ENCODE measurements at regions not wholly inside any gene's neighbourhood (a gene's known extent, or its start where the extent isn't known, plus 50 kb on each side); places are given as distances from the start of the nearest gene placed in this dataset.

DNA sequence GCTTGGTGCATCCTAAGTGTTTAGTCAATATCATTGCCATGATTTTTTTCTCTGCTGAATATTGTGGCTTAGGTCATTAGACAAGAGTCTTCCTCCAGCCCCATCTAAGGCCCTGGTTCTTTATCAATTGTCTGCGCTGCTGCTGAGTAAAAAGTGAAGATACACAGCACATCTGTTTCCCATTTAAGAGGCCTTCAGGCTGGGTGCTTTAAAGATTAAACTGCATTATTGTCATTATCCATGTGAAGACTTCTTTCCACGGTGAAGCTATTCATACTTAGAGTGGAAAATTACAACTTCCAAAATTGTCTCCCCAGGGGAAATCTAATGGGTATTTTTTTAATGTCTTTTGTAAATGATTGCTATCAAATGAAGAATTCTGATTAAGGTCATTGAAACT, 719.8 kb upstream of the LRRC4C start:
- DNase-seq (ENCODE audit: low spot score in 2 of 2), result no peak
- Histone ChIP-seq H3K4me1 (no peaks in the 10 kb centered on the region), H3K9me3 (no peaks in the 10 kb centered on the region), H3K4me3 (no peak overlapping the region), H3K36me3 (replicated peaks) (no peaks in the 10 kb centered on the region), H3K27me3 (ENCODE audit: low read depth) (no peaks in the 10 kb centered on the region)
- in situ Hi-C loops (cut with MboI; ENCODE audit: low sequenced_read_pairs), result no loop called here

DNA sequence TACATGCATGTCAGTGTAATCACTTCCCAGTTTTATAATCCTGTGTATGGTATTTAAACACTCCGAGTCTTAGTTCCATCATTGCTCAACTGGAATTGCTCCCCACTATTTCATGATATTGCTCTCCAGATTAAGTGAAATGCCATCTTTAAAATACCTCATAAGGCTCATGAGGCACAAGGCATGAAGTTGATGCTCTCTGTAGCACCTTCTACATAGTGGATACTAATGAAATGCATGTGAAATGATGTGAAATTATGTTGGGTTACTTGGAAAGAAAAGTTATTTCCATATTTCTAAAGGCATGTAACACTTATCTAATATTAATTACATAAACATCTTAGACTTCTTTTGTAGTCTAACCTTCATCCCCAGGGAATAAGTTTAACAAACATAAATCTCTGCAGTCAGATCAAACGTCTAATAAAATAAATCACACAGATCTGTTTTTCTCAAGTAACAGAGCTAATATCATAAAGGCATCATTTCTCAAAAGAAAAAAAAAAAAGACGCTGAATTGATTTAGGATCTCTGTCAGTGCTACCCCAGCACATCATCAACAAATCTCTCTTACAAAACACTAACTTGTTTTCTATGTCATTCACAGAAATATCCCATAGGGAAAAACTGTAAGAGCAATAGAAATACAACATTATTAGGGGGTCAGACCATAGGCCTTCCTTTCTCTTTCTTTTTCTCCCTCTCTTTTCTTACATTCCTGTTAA, 736.0 kb upstream of the LRRC4C start:
- H3K36me3 ChIP-seq (replicated peaks), result no peaks in the 10 kb centered on the region
- H3K4me3 ChIP-seq, result no peak overlapping the region
- no peak for DNase-seq (ENCODE audit: low spot score in 2 of 2)
- no peaks in the 10 kb centered on the region for H3K27me3 ChIP-seq (ENCODE audit: low read depth)
- no peaks in the 10 kb centered on the region for H3K9me3 ChIP-seq
- in situ Hi-C loops (cut with MboI; ENCODE audit: low sequenced_read_pairs), result no loop called here
- H3K4me1 ChIP-seq, result no peaks in the 10 kb centered on the region

DNA sequence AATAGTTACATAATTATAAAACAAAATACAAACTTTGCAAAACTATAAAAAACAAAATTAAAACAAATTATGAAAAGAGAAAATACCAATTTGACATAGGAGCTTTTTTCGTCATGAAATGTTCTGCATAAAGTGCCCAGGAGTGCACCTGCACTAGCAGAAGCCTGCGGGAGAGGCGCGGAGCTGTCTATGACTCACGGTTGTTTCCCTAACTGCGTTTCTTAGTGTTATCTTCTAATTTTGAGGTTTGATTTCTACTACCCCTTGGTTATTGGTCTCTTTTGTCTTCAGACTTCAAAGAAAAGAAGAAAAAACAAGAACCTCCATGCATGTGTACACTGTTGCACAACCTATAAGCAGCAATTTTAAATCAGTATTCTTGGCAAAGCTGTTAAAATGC, 740.9 kb upstream of the LRRC4C start:
- no peak for DNase-seq (ENCODE audit: low spot score in 2 of 2)

GRCh38 chr11:42201603-42202148, 742.2 kb upstream of the LRRC4C start:
- Histone ChIP-seq H3K9me3 (no peaks in the 10 kb centered on the region), H3K4me3 (no peak overlapping the region), H3K36me3 (replicated peaks) (no peaks in the 10 kb centered on the region), H3K27me3 (ENCODE audit: low read depth) (no peaks in the 10 kb centered on the region), H3K4me1 (no peaks in the 10 kb centered on the region)
- no peak for DNase-seq (ENCODE audit: low spot score in 2 of 2)
- in situ Hi-C loops (cut with MboI; ENCODE audit: low sequenced_read_pairs), result no loop called here

More for the DNA sequence above, 740.9 kb upstream of the LRRC4C start:
- Histone ChIP-seq H3K9me3 (no peaks in the 10 kb centered on the region), H3K27me3 (ENCODE audit: low read depth) (no peaks in the 10 kb centered on the region), H3K4me3 (no peak overlapping the region), H3K4me1 (no peaks in the 10 kb centered on the region), H3K36me3 (replicated peaks) (no peaks in the 10 kb centered on the region)
- in situ Hi-C loops (cut with MboI; ENCODE audit: low sequenced_read_pairs), result no loop called here

- no peak overlapping the region for H3K4me3 ChIP-seq
- H3K36me3 ChIP-seq (replicated peaks), result no peaks in the 10 kb centered on the region
- H3K27me3 ChIP-seq (ENCODE audit: low read depth), result no peaks in the 10 kb centered on the region
- no peak for DNase-seq (ENCODE audit: low spot score in 2 of 2)
- no peaks in the 10 kb centered on the region for H3K9me3 ChIP-seq
- in situ Hi-C loops (cut with MboI; ENCODE audit: low sequenced_read_pairs), result no loop called here
- no peaks in the 10 kb centered on the region for H3K4me1 ChIP-seq
Observed at GRCh38 chr11:42205518-42205917, 746.1 kb upstream of the LRRC4C start.

- no peaks in the 10 kb centered on the region for H3K4me1 ChIP-seq
- in situ Hi-C loops (cut with MboI; ENCODE audit: low sequenced_read_pairs), result no loop called here
- DNase-seq (ENCODE audit: low spot score in 2 of 2), result no peak
- H3K27me3 ChIP-seq (ENCODE audit: low read depth), result no peaks in the 10 kb centered on the region
- no peak overlapping the region for H3K4me3 ChIP-seq
- H3K9me3 ChIP-seq, result no peaks in the 10 kb centered on the region
- H3K36me3 ChIP-seq (replicated peaks), result no peaks in the 10 kb centered on the region
Observed at GRCh38 chr11:42225664-42226063, 766.2 kb upstream of the LRRC4C start.

DNA sequence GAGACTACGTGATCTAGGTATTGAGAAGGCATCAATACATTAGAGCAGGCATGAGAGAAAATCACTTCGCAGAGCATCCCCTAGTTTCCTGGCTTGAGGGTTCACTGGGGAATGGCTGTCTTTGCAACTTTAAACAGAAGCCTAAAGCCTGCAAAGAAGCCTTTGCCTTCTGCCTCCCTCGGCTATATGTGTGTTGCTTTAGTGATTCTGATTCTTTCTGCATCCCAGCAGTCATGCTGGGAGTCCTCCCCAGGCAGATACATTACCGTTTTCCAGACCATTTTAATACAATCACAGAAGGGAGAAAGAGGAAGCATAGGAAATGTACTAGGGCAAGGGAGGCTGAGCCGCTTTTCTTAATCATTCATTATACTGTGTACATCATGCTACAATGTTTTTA, 773.2 kb upstream of the LRRC4C start:
- no peaks in the 10 kb centered on the region for H3K4me1 ChIP-seq
- H3K27me3 ChIP-seq (ENCODE audit: low read depth), result no peaks in the 10 kb centered on the region
- in situ Hi-C loops (cut with MboI; ENCODE audit: low sequenced_read_pairs), result no loop called here
- no peak overlapping the region for H3K4me3 ChIP-seq
- DNase-seq (ENCODE audit: low spot score in 2 of 2), result no peak
- H3K36me3 ChIP-seq (replicated peaks), result no peaks in the 10 kb centered on the region
- H3K9me3 ChIP-seq, result 0 out of 2 replicates have a peak, but pooled peaks cover 3% of the 10 kb centered on the region

DNA sequence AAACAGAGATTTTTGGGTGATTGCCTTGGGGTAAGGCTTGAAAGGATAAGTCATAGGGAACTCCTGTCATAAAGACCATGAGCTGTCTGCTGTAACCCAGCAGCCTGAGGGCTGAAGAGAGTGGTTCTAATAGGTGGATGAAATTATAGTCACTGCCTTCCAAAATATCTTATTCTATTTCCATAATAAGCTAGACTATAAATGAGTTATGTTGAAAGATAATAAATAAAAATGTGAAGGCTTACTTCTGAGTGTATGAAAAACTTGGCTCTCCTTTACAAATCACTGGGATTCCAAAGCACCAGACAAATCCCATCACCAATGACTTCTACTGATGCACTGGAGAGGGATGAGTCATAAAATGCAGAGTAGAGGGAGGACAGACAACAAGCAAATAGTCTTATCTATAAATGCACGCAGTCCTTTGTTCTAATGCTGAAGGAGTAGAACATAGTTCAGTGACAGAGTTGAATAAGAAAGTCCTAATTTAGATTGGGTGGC, 775.0 kb upstream of the LRRC4C start:
- DNase-seq (ENCODE audit: low spot score in 2 of 2), result no peak
- Histone ChIP-seq H3K9me3 (0 out of 2 replicates have a peak, but pooled peaks cover 3% of the 10 kb centered on the region), H3K4me1 (no peaks in the 10 kb centered on the region), H3K4me3 (no peak overlapping the region), H3K27me3 (ENCODE audit: low read depth) (no peaks in the 10 kb centered on the region), H3K36me3 (replicated peaks) (no peaks in the 10 kb centered on the region)
- in situ Hi-C loops (cut with MboI; ENCODE audit: low sequenced_read_pairs), result no loop called here

DNA sequence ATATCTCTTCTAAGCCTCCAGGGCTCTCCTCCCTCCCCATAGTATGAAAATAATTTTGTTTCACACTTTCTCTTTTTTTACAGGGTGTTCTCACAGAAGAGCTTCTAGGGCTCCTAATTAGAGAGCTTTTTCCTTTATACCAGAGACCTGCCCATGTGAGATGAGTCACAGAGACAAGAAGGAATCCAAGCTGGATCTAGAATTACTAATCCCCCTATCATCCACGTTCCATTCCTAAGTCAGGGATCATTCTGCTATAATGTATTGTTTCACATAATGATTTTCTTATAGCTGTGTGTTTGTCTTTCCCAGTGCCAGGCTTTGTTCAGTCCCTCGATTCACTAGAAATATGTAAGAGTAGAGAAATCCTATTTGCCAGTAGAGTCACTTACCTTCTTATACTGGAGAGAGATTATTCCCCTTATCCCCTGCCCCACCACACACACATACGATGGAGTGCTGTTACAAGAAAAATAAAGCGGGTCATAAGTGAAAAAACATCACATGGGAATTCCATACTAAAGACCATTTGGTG, 778.3 kb upstream of the LRRC4C start:
- Histone ChIP-seq H3K4me1 (no peaks in the 10 kb centered on the region), H3K27me3 (ENCODE audit: low read depth) (no peaks in the 10 kb centered on the region), H3K36me3 (replicated peaks) (no peaks in the 10 kb centered on the region), H3K4me3 (no peak overlapping the region), H3K9me3 (peaks cover 3% of the 10 kb centered on the region; the same call in 1 of the 2 replicates)
- DNase-seq (ENCODE audit: low spot score in 2 of 2), result no peak
- in situ Hi-C loops (cut with MboI; ENCODE audit: low sequenced_read_pairs), result no loop called here

GRCh38 chr11:42239188-42239587, 779.7 kb upstream of the LRRC4C start:
- in situ Hi-C loops (cut with MboI; ENCODE audit: low sequenced_read_pairs), result no loop called here
- DNase-seq (ENCODE audit: low spot score in 2 of 2), result no peak
- H3K4me3 ChIP-seq, result no peak overlapping the region

GRCh38 chr11:42243385-42243784, 783.9 kb upstream of the LRRC4C start:
- Histone ChIP-seq H3K4me1 (no peaks in the 10 kb centered on the region), H3K36me3 (replicated peaks) (no peaks in the 10 kb centered on the region), H3K9me3 (no peaks in the 10 kb centered on the region; the same call in none of the 2 replicates), H3K4me3 (no peak overlapping the region), H3K27me3 (ENCODE audit: low read depth) (no peaks in the 10 kb centered on the region)
- in situ Hi-C loops (cut with MboI; ENCODE audit: low sequenced_read_pairs), result no loop called here
- no peak for DNase-seq (ENCODE audit: low spot score in 2 of 2)

More at GRCh38 chr11:42239188-42239587, 779.7 kb upstream of the LRRC4C start:
- H3K9me3 ChIP-seq, result no peaks in the 10 kb centered on the region; the same call in 1 of the 2 replicates
- H3K27me3 ChIP-seq (ENCODE audit: low read depth), result no peaks in the 10 kb centered on the region
- H3K36me3 ChIP-seq (replicated peaks), result no peaks in the 10 kb centered on the region
- no peaks in the 10 kb centered on the region for H3K4me1 ChIP-seq

DNA sequence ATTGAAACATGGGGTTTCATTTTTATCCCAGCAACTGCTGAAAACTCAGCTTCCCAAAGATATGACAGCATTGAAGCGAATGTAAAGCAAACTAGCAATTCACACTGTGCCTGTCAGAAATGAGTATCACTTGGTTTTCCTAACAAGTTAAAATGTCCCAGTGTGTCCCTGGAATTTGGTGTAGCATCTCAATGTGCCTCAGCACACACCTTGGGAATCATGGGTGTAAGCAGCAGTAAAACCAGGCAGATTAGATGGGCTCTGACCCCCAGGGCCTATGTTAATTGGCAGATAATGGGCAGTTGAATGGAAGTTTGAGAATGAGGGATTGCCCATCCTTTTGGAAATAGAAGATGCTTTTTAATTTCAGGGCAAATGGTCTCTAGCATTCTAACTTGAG, 784.9 kb upstream of the LRRC4C start:
- no peaks in the 10 kb centered on the region for H3K27me3 ChIP-seq (ENCODE audit: low read depth)
- no peaks in the 10 kb centered on the region; the same call in none of the 2 replicates for H3K9me3 ChIP-seq
- H3K4me3 ChIP-seq, result no peak overlapping the region
- no peak for DNase-seq (ENCODE audit: low spot score in 2 of 2)
- H3K36me3 ChIP-seq (replicated peaks), result no peaks in the 10 kb centered on the region
- no peaks in the 10 kb centered on the region for H3K4me1 ChIP-seq
- in situ Hi-C loops (cut with MboI; ENCODE audit: low sequenced_read_pairs), result no loop called here

GRCh38 chr11:42249401-42249800, 789.9 kb upstream of the LRRC4C start:
- Histone ChIP-seq H3K4me1 (no peaks in the 10 kb centered on the region), H3K4me3 (no peak overlapping the region), H3K36me3 (replicated peaks) (no peaks in the 10 kb centered on the region), H3K27me3 (ENCODE audit: low read depth) (no peaks in the 10 kb centered on the region), H3K9me3 (no peaks in the 10 kb centered on the region; the same call in 1 of the 2 replicates)
- in situ Hi-C loops (cut with MboI; ENCODE audit: low sequenced_read_pairs), result no loop called here
- DNase-seq (ENCODE audit: low spot score in 2 of 2), result no peak

DNA sequence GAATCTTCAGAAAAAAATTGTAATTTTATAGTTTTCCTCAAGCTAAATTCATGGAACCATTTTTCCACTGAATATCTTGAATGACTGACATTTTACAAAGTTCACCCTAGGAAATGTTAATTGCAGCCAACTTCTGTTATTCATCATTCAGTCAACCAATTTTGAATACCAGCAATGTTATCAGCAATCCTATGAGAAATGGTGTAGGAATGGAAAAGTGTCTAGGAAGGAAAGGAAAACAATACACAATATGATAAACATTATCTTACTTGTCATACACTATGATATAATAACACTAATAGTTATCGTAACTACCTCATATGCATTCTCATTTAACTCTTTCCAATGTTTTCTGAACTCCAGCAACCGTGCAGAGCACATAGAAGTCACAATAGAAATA, 790.5 kb upstream of the LRRC4C start:
- DNase-seq (ENCODE audit: low spot score in 2 of 2), result no peak
- Histone ChIP-seq H3K27me3 (ENCODE audit: low read depth) (no peaks in the 10 kb centered on the region), H3K4me3 (no peak overlapping the region), H3K9me3 (no peaks in the 10 kb centered on the region; the same call in 1 of the 2 replicates), H3K36me3 (replicated peaks) (no peaks in the 10 kb centered on the region), H3K4me1 (no peaks in the 10 kb centered on the region)
- in situ Hi-C loops (cut with MboI; ENCODE audit: low sequenced_read_pairs), result no loop called here
